A673 (cell line): ENCODE measurements at regions not wholly inside any gene's neighbourhood (a gene's known extent, or its start where the extent isn't known, plus 50 kb on each side); places are given as distances from the start of the nearest gene placed in this dataset.

Source experiments
- BruUV-seq: library from RNA; stranded (reverse); fragments of 400-500 nt; replicated peaks from 2 replicates; lab custom pipeline; 2021; lab: Mats Ljungman, UMichigan
- CTCF ChIA-PET: fragments of 300-600 bp; sonication (Branson Sonifier 250); formaldehyde crosslinking; loops from one replicate; lab custom pipeline; 2022; ENCODE audit warnings: antibody characterized with exemption; lab: Charles Lee
- POLR2A ChIA-PET: fragments of 300-600 bp; sonication (Branson Sonifier 250); formaldehyde crosslinking; loops from one replicate; lab custom pipeline; 2022; ENCODE audit warnings: antibody characterized with exemption; ENCODE audit not compliant: low non-redundant PET; lab: Charles Lee
- DNase-seq: peaks from one replicate; pipeline ENCODE4 v3.0.0-alpha.2; 2015; ENCODE audit warnings: low spot score
- H3K27ac ChIP-seq: fragments of 200-600 bp; sonication (generic); 2 replicates; pipeline ENCODE4 v1.5.1; 2016; ENCODE audit warnings: mixed run types, low read depth, mild to moderate bottlenecking, mixed read lengths, antibody characterized with exemption, low read length; ENCODE audit not compliant: poor library complexity, severe bottlenecking
- H3K27me3 ChIP-seq: fragments of 200-600 bp; sonication (generic); replicated peaks from 2 replicates; pipeline ENCODE4 v1.6.1; 2017; ENCODE audit warnings: mixed run types, low read depth, mild to moderate bottlenecking, mixed read lengths, antibody characterized with exemption, low read length; ENCODE audit not compliant: insufficient read depth, poor library complexity
- H3K36me3 ChIP-seq: fragments of 200-600 bp; sonication (generic); 2 replicates; pipeline ENCODE4 v1.6.1; 2016; ENCODE audit warnings: mixed run types, mild to moderate bottlenecking, mixed read lengths, antibody characterized with exemption, low read length; ENCODE audit not compliant: insufficient read depth, poor library complexity, severe bottlenecking
- H3K4me1 ChIP-seq: fragments of 200-600 bp; sonication (generic); 2 replicates; pipeline ENCODE4 v1.6.1; 2017; ENCODE audit warnings: mixed run types, mild to moderate bottlenecking, mixed read lengths, antibody characterized with exemption, low read length; ENCODE audit not compliant: insufficient read depth, poor library complexity, severe bottlenecking
- H3K4me3 ChIP-seq: fragments of 200-600 bp; sonication (generic); 2 replicates; pipeline ENCODE4 v1.5.1; 2016; ENCODE audit warnings: low read depth, mixed run types, mild to moderate bottlenecking, mixed read lengths, low read length; ENCODE audit not compliant: poor library complexity, severe bottlenecking
- H3K9me3 ChIP-seq: fragments of 200-600 bp; sonication (generic); 2 replicates; pipeline ENCODE4 v1.6.1; 2016; ENCODE audit warnings: mixed run types, low read depth, mild to moderate bottlenecking, mixed read lengths, antibody characterized with exemption, low read length; ENCODE audit not compliant: poor library complexity, severe bottlenecking
- CTCF ChIP-seq: fragments of 300-800, 200-600 bp; sonication (generic); conservative IDR thresholded peaks from 2 replicates; pipeline ENCODE4 v1.5.1; 2017; ENCODE audit warnings: low read depth, mild to moderate bottlenecking, antibody characterized with exemption, low read length, moderate library complexity, mixed read lengths
- EZH2 ChIP-seq: fragments of 200-600 bp; sonication (generic); IDR thresholded peaks from 2 replicates; pipeline ENCODE4 v1.6.1; 2017; ENCODE audit warnings: borderline replicate concordance, low read depth, mild to moderate bottlenecking, mixed read lengths, antibody characterized with exemption, low read length; ENCODE audit not compliant: poor library complexity, severe bottlenecking
- intact Hi-C: fragments of 100-400 bp; cut with micrococcal nuclease; formaldehyde crosslinking; loops from one replicate; pipeline ENCODE4 v1.10.0; 2022; ENCODE audit not compliant: unreplicated experiment

GRCh38 chr12:84218406-84218805 lies 694.2 kb downstream of the SLC6A15 start:
- no TSS peak for BruUV-seq
- no peak overlapping the region for H3K27ac ChIP-seq
- DNase-seq: no peak
- no peaks in the 10 kb centered on the region for H3K9me3 ChIP-seq
- no peaks in the 10 kb centered on the region for H3K36me3 ChIP-seq
- no peak for TF ChIP-seq EZH2
- no peak for TF ChIP-seq CTCF
- intact Hi-C loops: no loop called here
- no peaks in the 10 kb centered on the region for H3K27me3 ChIP-seq
- H3K4me3 ChIP-seq: no peak overlapping the region
- CTCF ChIA-PET: no interaction called here
- POLR2A ChIA-PET: no interaction called here
- H3K4me1 ChIP-seq: no peaks in the 10 kb centered on the region

GRCh38 chr12:84201976-84202375 lies 710.6 kb downstream of the SLC6A15 start:
- intact Hi-C loops: no loop called here
- no peak overlapping the region for H3K4me3 ChIP-seq
- no peaks in the 10 kb centered on the region for H3K4me1 ChIP-seq
- H3K36me3 ChIP-seq: no peaks in the 10 kb centered on the region
- DNase-seq: no peak
- no peaks in the 10 kb centered on the region for H3K9me3 ChIP-seq
- no peak for TF ChIP-seq CTCF
- no peak for TF ChIP-seq EZH2
- no TSS peak for BruUV-seq
- POLR2A ChIA-PET: no interaction called here
- no peak overlapping the region for H3K27ac ChIP-seq
- CTCF ChIA-PET: no interaction called here
- H3K27me3 ChIP-seq: no peaks in the 10 kb centered on the region

GRCh38 chr12:84198294-84198946 lies 714.2 kb downstream of the SLC6A15 start:
- ChIA-PET CTCF (no interaction called here), POLR2A (interaction anchor here (0.6 kb wide), 1 partner anchor 1424 kb away, joined by 3 read pairs; no protein-coding TSS in a partner anchor)
- Histone ChIP-seq H3K4me3 (no peak overlapping the region), H3K27me3 (no peaks in the 10 kb centered on the region), H3K27ac (no peak overlapping the region), H3K4me1 (no peaks in the 10 kb centered on the region), H3K9me3 (no peaks in the 10 kb centered on the region), H3K36me3 (no peaks in the 10 kb centered on the region)
- no peak for DNase-seq
- no TSS peak for BruUV-seq
- intact Hi-C loops: no loop called here
- TF ChIP-seq EZH2 (no peak), CTCF (no peak)
